ENCODE measurements at regions not wholly inside any gene's neighbourhood (a gene's known extent, or its start where the extent isn't known, plus 50 kb on each side); places are given as distances from the start of the nearest gene placed in this dataset.
"Not testable (repeated sequence)": the region's sequence is repeated elsewhere in the genome, so short reads cannot be mapped to it uniquely, and the experiment has no call there.

GRCh38 chr3:106485802-106486201, 617.0 kb upstream of the CBLB start:
- Histone ChIP-seq H3K9me3 (ENCODE audit: severe bottlenecking) (no peaks in the 10 kb centered on the region), H3K27me3 (ENCODE audit: insufficient read depth, low read depth, severe bottlenecking) (no peaks in the 10 kb centered on the region), H3K4me3 (ENCODE audit: low read depth, low read length) (no peak overlapping the region), H3K27ac (no peak overlapping the region), H3K36me3 (no peaks in the 10 kb centered on the region)
- TF ChIP-seq, protein P1, sequence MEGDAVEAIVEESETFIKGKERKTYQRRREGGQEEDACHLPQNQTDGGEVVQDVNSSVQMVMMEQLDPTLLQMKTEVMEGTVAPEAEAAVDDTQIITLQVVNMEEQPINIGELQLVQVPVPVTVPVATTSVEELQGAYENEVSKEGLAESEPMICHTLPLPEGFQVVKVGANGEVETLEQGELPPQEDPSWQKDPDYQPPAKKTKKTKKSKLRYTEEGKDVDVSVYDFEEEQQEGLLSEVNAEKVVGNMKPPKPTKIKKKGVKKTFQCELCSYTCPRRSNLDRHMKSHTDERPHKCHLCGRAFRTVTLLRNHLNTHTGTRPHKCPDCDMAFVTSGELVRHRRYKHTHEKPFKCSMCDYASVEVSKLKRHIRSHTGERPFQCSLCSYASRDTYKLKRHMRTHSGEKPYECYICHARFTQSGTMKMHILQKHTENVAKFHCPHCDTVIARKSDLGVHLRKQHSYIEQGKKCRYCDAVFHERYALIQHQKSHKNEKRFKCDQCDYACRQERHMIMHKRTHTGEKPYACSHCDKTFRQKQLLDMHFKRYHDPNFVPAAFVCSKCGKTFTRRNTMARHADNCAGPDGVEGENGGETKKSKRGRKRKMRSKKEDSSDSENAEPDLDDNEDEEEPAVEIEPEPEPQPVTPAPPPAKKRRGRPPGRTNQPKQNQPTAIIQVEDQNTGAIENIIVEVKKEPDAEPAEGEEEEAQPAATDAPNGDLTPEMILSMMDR (IDR thresholded peaks at IDR 0.05; ENCODE audit: low read depth, low read length) = no peak
- DNase-seq = no peak

DNA sequence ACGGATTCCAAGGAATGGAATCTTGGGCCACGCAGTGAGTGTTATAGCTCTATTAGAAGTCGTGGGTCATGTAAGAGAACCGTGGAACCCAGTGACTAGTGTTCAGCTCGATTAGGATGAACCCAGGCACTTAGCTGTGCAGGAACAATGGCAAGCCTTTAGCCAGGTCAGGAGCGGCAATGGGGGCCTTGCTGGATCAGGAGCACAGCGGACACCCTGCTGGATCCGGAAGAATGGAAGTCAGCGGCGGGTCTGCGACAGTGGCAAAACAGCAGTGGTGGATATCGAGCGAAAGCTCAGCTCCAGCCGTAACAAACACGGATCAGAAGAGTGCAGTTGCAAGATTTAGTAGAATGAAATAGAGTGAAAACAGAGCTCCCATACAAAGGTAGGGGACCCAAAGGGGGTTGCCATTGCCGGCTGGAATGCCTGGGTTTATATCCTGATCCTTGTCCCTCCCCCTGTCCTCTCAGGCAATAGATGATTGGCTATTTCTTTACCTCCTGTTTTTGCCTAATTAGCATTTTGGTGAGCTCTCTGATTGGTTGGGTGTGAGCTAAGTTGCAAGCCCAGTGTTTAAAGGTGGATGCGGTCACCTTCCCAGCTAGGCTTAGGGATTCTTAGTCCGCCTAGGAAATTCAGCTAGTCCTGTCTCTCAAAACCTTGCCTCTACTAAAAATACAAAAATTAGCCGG, 618.3 kb upstream of the CBLB start:
- not testable (repeated sequence) for DNase-seq; H3K36me3 ChIP-seq; H3K27ac ChIP-seq; H3K9me3 ChIP-seq (ENCODE audit: severe bottlenecking); H3K4me3 ChIP-seq (ENCODE audit: low read depth, low read length); H3K27me3 ChIP-seq (ENCODE audit: insufficient read depth, low read depth, severe bottlenecking)

- no peak for DNase-seq
- TF ChIP-seq, protein P1 (IDR thresholded peaks at IDR 0.05; ENCODE audit: low read depth, low read length) = no peak
Observed at GRCh38 chr3:106488331-106488730, 619.5 kb upstream of the CBLB start.

GRCh38 chr3:106491796-106492195, 623.0 kb upstream of the CBLB start:
- Histone ChIP-seq H3K9me3 (ENCODE audit: severe bottlenecking) (no peaks in the 10 kb centered on the region), H3K27me3 (ENCODE audit: insufficient read depth, low read depth, severe bottlenecking) (no peaks in the 10 kb centered on the region)

More at GRCh38 chr3:106488331-106488730, 619.5 kb upstream of the CBLB start:
- H3K36me3 ChIP-seq = no peaks in the 10 kb centered on the region
- H3K4me3 ChIP-seq (ENCODE audit: low read depth, low read length) = no peak overlapping the region
- no peaks in the 10 kb centered on the region for H3K9me3 ChIP-seq (ENCODE audit: severe bottlenecking)
- H3K27ac ChIP-seq = no peak overlapping the region
- H3K27me3 ChIP-seq (ENCODE audit: insufficient read depth, low read depth, severe bottlenecking) = no peaks in the 10 kb centered on the region

DNA sequence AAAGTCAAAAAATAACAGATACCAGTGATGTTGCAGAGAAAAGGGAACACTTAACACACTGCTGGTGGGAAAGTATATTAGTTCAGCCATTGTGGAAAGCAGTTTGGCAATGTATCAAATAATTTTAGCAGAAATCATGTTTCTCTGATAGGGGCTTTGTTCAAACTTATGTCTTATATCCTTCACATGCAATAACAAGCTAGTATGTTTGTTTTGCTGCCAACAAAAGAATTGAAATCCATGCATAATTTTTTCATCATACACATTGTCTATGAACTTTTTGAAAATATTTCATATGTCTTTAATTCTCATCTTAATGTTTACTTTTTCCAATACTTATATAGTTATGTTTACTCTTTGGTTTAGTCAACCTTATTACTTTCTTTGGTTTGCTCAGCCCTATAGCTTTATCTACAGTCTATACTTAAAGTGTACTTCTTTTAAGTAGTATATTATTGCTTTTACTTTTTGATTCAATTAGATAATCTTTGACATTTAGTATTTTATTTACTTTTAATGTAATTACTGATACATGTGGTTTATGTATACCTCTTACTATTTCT, 639.6 kb upstream of the CBLB start:
- Histone ChIP-seq H3K9me3 (ENCODE audit: severe bottlenecking) (peaks cover 2% of the 10 kb centered on the region), H3K4me3 (ENCODE audit: low read depth, low read length) (no peak overlapping the region), H3K27ac (no peak overlapping the region), H3K36me3 (no peaks in the 10 kb centered on the region), H3K27me3 (ENCODE audit: insufficient read depth, low read depth, severe bottlenecking) (no peaks in the 10 kb centered on the region)
- no peak for DNase-seq
- TF ChIP-seq, protein P1 (IDR thresholded peaks at IDR 0.05; ENCODE audit: low read depth, low read length) = no peak

More at GRCh38 chr3:106491796-106492195, 623.0 kb upstream of the CBLB start:
- no peak for DNase-seq
- H3K4me3 ChIP-seq (ENCODE audit: low read depth, low read length) = no peak overlapping the region
- H3K27ac ChIP-seq = no peak overlapping the region
- TF ChIP-seq, protein P1 (IDR thresholded peaks at IDR 0.05; ENCODE audit: low read depth, low read length) = no peak
- no peaks in the 10 kb centered on the region for H3K36me3 ChIP-seq

- Histone ChIP-seq H3K27ac (no peak overlapping the region), H3K9me3 (ENCODE audit: severe bottlenecking) (peaks cover 2% of the 10 kb centered on the region), H3K36me3 (no peaks in the 10 kb centered on the region), H3K27me3 (ENCODE audit: insufficient read depth, low read depth, severe bottlenecking) (no peaks in the 10 kb centered on the region), H3K4me3 (ENCODE audit: low read depth, low read length) (no peak overlapping the region)
- TF ChIP-seq, protein P1 (IDR thresholded peaks at IDR 0.05; ENCODE audit: low read depth, low read length) = no peak
- DNase-seq = no peak
Observed at GRCh38 chr3:106510206-106510605, 641.4 kb upstream of the CBLB start.
